Natural killer cell treated with Interleukin-12 subunit alpha and Interleukin-12 subunit beta and Interleukin-15 and Interleukin-18, amount 100 ng/mL, for 72 hours (primary cell): ENCODE measurements at regions not wholly inside any gene's neighbourhood (a gene's known extent, or its start where the extent isn't known, plus 50 kb on each side); places are given as distances from the start of the nearest gene placed in this dataset.
A peak's percentile ranks its signal among the peaks of the same experiment; 100 is the strongest.

Source experiments
- ATAC-seq, 2 donors: fragments of 150-1000 bp; cut with Tn5 transposase in 1 of 2; sonication (Bioruptor Pico), chemical (Tn5 transposase) in 1 of 2; 2 replicates each; pipeline ENCODE4 v1.10.0; 2021
- DNase-seq: peaks from one replicate; pipeline ENCODE4 v3.0.0; 2022; ENCODE audit warnings: low spot score
- H3K27ac Mint-ChIP-seq, 2 donors: 1 replicate in 1 of 2; 2 replicates in 1 of 2; pipeline ENCODE4 v1.8.0; 2022; ENCODE audit warnings: mixed read lengths in 2 of 2, mild to moderate bottlenecking in 1 of 2, moderate library complexity in 1 of 2
- H3K27me3 Mint-ChIP-seq, 2 donors: 1 replicate in 1 of 2; 2 replicates in 1 of 2; pipeline ENCODE4 v1.8.0; 2022; ENCODE audit warnings: mixed read lengths in 2 of 2
- H3K36me3 Mint-ChIP-seq: one replicate; pipeline ENCODE4 v1.8.0; 2022; ENCODE audit warnings: mixed read lengths
- H3K4me1 Mint-ChIP-seq, 2 donors: 1 replicate in 1 of 2; 2 replicates in 1 of 2; pipeline ENCODE4 v1.8.0; 2022; ENCODE audit warnings: low read depth in 2 of 2, mixed read lengths in 2 of 2, mild to moderate bottlenecking in 1 of 2
- H3K4me3 Mint-ChIP-seq: one replicate; pipeline ENCODE4 v1.8.0; 2022; ENCODE audit warnings: mixed read lengths
- H3K9me3 Mint-ChIP-seq: 2 replicates; pipeline ENCODE4 v1.8.0; 2022; ENCODE audit warnings: mixed read lengths

DNA sequence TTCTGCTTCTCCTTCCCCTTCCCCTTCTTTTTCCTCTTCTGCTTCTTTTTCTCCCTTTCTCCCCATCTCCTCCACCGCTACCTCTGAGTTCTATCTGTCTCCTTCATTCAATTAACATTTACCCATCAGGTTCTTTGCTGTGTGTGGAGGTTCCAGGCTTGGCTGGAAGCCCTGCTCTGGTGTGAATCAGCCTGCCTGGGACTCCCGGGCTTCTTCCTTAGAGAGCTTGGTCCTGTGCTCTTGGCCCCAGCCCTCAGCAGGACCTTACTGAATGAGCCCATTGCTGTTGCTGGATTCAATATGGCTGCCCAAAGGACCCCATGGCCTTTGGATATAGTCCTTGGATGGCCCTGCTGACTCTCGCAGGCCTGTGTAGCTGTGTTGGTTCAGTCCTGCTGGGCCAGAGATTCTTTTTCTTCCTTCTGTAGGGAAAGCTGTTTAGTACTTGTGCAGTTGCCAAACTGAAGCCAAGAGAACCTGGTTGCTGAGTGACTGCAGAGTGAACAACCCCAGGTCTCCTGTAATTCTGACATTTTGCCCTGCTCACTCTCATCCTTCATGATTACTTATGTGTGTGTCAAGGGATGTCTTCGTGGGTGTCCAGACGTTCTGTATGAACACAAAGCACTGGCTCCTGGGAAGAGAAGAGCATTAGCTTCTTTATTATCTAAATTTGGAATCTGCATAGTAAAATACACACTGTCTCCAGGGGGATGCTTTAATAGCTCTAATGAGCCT lies 81.0 kb upstream of the ZBED5 start:
- H3K36me3 Mint-ChIP-seq, result no peaks in the 10 kb centered on the region
- ATAC-seq, result no peak
- DNase-seq, result no peak
- H3K27ac Mint-ChIP-seq, result no peak overlapping the region
- peaks cover 4 to 11% of the 10 kb centered on the region in 2 donors for H3K4me1 Mint-ChIP-seq
- H3K9me3 Mint-ChIP-seq, result no peaks in the 10 kb centered on the region
- H3K27me3 Mint-ChIP-seq, result peaks cover 18 to 19% of the 10 kb centered on the region in 2 donors
- no peak overlapping the region for H3K4me3 Mint-ChIP-seq

DNA sequence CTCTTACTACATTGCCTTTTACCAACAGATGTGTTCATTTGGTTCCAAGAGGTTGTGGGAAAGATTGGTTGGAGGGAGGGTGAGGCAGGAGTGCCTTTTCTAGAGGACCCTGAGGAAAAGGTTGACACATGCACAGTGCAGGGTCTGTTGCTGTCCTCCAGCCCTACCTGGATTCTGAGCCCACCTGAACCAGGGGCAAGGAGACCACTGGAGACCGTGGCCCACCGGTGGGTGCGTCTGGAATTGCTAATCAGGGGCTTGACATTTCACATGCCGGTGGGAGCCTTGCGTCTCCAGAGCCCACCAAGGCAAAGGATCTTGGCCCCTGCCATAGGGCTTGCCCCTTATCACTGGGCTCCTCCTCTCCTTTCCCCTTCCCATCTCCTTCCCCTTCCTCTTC lies 80.4 kb upstream of the ZBED5 start:
- peaks cover 5 to 16% of the 10 kb centered on the region in 2 donors for H3K4me1 Mint-ChIP-seq
- ATAC-seq, result no peak
- H3K9me3 Mint-ChIP-seq, result no peaks in the 10 kb centered on the region
- H3K4me3 Mint-ChIP-seq, result no peak overlapping the region
- H3K27me3 Mint-ChIP-seq, result peaks cover 24 to 25% of the 10 kb centered on the region in 2 donors
- no peak for DNase-seq
- H3K36me3 Mint-ChIP-seq, result no peaks in the 10 kb centered on the region
- H3K27ac Mint-ChIP-seq, result no peak overlapping the region

DNA sequence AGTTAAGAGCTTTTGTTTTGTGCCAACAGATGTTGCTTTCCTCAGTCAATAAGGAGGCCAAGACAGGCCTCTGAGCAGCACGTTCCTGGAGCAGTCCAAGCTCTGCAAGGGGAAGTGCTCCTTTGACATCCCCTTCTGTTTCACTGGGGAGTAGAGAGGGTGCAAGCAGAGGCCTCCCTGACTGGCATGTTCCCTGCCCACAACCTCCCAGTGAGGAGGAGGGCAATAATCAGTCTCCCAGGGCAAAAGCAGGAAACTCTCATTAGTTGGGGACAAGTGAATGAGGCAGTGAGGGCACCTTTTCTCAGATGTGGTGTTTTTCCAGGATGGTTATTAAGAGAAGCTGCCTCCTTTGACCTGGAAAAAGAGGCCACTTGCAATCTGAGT lies 79.5 kb upstream of the ZBED5 start:
- Mint-ChIP-seq H3K27me3 (peaks cover 21 to 27% of the 10 kb centered on the region in 2 donors), H3K4me1 (peaks cover 5 to 10% of the 10 kb centered on the region in 2 donors), H3K27ac (no peak overlapping the region), H3K36me3 (no peaks in the 10 kb centered on the region), H3K4me3 (no peak overlapping the region), H3K9me3 (no peaks in the 10 kb centered on the region)
- DNase-seq (no peak), ATAC-seq (no peak)

DNA sequence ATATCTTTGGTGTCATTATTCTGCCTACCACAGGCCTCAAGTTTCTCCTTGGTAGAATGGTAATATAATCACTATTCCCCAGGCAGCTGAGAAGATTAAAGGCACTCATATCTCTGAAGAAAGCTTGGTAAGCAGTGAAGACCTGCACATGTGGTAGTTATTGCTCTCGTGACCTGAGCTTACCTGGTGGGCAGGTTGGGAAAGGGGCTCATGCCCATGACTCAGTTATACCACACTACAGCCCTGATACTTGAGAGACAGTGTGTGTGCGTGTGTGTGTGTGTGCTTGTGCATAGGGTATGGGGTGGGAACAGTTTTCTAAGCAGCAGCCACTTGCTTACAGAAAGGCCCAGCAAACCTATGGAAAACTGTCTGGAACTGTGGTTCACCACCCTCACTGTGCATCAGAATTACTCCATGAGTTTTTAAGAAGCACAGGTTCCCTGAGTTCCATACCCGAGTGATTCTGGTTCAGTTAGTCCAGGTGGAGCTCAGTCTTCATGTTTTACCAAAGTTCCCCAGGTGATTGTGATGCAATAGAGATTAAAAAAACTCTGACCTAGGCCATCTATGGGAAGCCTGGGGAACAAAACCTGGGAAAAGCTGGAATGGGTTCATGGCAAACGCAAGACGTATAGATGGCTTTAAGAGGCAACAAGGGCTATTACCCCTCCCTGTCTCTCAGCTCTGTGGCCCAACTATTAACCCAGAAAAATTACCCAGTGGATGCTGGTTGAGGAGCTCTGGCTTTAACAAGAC lies 79.0 kb upstream of the ZBED5 start:
- Mint-ChIP-seq H3K36me3 (no peaks in the 10 kb centered on the region), H3K4me3 (no peak overlapping the region), H3K4me1 (peaks cover 5 to 10% of the 10 kb centered on the region in 2 donors), H3K27ac (no peak overlapping the region), H3K9me3 (no peaks in the 10 kb centered on the region), H3K27me3 (peaks cover 21 to 29% of the 10 kb centered on the region in 2 donors)
- DNase-seq (no peak), ATAC-seq (no peak)

DNA sequence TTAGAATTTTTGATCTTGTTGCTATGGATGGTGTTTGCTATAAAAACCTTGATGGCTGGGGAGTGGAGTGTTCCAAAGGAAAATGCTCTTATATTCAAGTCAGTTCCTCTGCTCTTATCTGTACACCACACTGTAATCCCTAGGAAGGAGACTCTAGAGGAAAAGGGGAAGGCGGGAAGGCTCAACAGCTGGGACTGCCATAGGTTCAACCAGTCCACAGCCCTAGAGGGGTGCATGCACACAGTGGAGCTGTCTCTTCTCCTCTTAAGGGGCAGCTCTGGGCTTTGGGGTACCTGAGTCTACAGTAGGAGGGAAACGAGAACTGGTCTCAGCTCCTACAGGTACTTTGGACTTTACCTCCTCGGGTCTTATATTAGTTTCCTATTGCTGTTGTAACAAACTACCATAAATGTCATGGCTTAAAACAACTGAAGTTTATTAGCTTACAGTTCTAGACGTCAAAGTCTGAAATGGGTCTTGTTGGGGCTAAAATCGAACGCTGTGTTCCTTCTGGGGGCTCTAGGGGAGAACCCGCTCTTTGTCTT lies 77.2 kb upstream of the ZBED5 start:
- Mint-ChIP-seq H3K9me3 (no peaks in the 10 kb centered on the region), H3K4me3 (peak overlapping the region; percentile 7)
- DNase-seq, result no peak

DNA sequence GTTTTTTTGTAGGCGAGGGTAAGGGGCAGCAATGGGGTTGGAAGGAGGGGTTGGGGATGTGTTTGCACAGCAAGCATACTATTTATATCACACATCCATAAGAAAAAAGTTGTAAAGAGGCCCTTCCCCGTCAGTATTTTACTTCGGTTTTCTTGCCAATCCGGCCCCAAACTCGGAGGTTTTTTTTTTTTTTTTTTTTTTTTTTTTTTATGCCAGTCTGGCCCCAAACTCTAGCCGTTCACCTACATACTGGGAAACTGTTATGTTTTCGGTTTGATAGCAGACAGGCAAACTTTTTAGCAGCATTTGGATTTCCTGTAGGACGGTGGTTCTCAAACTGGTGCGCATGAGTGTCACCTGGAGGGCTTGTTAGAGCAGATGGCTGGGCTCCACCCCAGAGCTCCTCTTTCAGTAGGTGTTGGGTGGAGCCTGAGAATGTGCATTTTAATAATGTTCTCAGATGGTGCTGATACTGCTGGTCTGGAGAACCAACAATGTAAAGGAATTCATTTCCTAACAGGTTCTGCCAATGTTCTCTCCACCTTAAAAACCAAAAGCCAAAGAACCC lies 76.5 kb upstream of the ZBED5 start:
- ATAC-seq (no peak), DNase-seq (no peak)
- H3K36me3 Mint-ChIP-seq, result no peaks in the 10 kb centered on the region
- peaks cover 10 to 11% of the 10 kb centered on the region in 2 donors for H3K4me1 Mint-ChIP-seq
- peak overlapping the region; percentile 75 for H3K4me3 Mint-ChIP-seq
- H3K27me3 Mint-ChIP-seq, result peaks cover 34 to 35% of the 10 kb centered on the region in 2 donors
- no peak overlapping the region for H3K27ac Mint-ChIP-seq
- no peaks in the 10 kb centered on the region for H3K9me3 Mint-ChIP-seq

More for the DNA sequence above, 77.2 kb upstream of the ZBED5 start:
- ATAC-seq, result no peak
- Mint-ChIP-seq H3K27ac (no peak overlapping the region), H3K4me1 (peaks cover 10 to 11% of the 10 kb centered on the region in 2 donors), H3K36me3 (no peaks in the 10 kb centered on the region), H3K27me3 (peaks cover 32 to 35% of the 10 kb centered on the region in 2 donors)

DNA sequence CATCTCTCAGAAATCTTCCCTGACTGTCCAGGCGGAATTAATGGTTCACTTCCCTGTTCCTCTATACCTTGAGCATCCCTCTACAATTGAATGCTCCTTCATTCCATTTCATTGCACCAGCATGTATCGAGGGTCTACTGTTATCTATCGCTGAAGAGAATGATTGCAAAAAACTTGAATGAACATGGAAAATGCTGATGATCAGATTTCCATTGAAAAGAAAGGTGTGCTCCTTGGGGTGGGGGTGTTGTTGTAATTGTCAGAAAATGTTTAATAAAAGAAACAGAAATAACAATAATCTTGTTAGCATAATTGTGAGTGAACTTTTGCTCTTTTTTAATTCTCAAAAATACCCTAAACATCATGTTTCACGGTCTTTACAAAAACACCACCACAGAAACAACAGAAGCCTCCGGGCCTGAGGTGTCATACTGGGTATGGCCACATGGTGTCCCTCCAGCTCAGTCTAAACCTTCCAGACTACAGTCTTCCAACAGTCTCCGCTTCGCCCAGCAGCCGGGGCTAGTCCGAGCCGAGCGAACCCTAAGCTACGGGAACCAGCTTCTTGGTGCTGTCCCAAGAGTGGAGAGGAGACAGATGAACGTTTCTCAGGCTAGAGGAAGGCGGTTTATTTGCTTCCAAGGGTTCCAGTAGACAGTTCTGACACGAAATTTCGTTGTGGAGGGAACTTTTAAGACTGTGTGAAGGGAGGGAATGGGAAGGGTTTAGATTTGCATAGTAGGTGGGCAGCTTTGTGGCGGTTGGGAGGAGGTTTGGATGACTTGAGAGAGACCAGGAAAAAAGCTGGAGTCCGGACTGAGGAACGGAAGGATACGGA lies 75.8 kb upstream of the ZBED5 start:
- peaks cover 37 to 40% of the 10 kb centered on the region in 2 donors for H3K27me3 Mint-ChIP-seq
- H3K4me1 Mint-ChIP-seq, result peaks cover 10 to 11% of the 10 kb centered on the region in 2 donors
- no peak overlapping the region for H3K27ac Mint-ChIP-seq
- H3K36me3 Mint-ChIP-seq, result no peaks in the 10 kb centered on the region
- H3K4me3 Mint-ChIP-seq, result peak overlapping the region; percentile 75
- DNase-seq, result peak; percentile 70
- ATAC-seq, result peak; percentile 85 to 89
- no peaks in the 10 kb centered on the region for H3K9me3 Mint-ChIP-seq

DNA sequence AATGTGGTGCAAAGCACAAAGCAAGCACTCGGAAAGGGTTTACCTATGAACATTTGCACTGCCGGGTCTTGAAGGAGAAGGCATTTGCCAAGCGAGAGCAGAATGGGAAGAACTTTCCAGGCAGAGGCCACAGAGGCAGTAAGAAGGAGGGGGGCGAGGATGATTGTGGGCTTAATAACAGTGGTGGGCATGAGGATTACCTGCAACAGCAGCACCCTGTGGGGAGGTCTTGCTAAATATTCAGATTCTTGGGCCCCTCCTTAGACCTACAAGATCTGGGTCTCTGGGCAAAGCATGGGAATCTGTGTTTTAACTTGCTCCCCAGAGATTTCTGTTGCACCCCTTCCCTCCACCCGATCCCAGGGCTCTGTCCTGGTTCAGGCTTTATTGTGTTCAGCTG lies 75.1 kb upstream of the ZBED5 start:
- H3K36me3 Mint-ChIP-seq, result no peaks in the 10 kb centered on the region
- no peak for DNase-seq
- ATAC-seq, result no peak
- no peaks in the 10 kb centered on the region for H3K9me3 Mint-ChIP-seq
- H3K27me3 Mint-ChIP-seq, result peaks cover 40 to 44% of the 10 kb centered on the region in 2 donors
- peaks cover 10 to 11% of the 10 kb centered on the region in 2 donors for H3K4me1 Mint-ChIP-seq
- H3K4me3 Mint-ChIP-seq, result no peak overlapping the region
- H3K27ac Mint-ChIP-seq, result no peak overlapping the region

DNA sequence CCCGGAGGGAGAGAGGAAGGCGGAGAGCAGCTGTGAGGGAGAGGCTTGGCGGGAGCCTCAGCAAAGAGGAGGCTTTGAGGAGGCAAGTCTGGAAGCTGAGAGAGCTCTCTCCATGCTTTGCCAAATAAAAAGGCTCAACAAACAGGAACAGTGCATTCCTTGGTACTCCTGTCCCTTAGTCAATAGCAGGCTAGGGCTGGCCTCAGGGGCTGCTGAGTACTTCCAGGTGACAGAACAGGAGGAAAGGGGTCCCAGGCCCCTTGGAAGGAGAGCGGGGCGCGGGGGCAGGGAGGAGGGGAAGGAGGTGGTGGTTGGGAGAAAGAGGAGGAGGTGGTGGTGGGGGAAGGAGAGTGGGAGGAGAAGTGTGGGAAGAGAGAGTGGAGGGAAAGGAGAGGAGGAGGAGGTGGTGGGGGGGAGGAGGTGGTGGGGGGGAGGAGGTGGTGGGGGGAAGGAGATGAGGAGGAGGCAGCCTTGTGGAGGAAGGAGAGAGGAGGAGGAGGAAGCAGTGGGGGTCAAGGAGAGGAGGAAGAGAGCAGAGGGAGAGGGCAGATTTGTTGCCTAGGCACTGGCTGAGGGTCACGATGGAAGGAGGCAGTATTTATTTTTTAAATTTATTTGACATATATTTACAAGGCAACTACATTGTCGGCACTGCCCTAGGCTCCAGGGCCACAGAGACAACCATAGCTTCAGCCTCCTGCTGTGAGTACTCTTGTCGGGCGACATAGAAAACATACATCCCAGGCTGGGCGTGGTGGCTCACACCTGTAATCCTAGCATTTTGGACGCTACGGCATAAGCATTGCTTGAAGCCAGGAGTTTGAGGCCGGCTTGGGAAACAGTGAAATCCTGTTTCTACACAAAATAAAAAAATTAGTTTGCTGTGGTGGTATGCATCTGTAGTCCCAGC lies 74.2 kb upstream of the ZBED5 start:
- Mint-ChIP-seq H3K27me3 (peaks cover 44 to 48% of the 10 kb centered on the region in 2 donors), H3K4me3 (peak overlapping the region; percentile 67), H3K27ac (no peak overlapping the region), H3K9me3 (no peaks in the 10 kb centered on the region), H3K4me1 (peaks cover 10 to 11% of the 10 kb centered on the region in 2 donors), H3K36me3 (no peaks in the 10 kb centered on the region)
- DNase-seq, result no peak
- ATAC-seq, result no peak

DNA sequence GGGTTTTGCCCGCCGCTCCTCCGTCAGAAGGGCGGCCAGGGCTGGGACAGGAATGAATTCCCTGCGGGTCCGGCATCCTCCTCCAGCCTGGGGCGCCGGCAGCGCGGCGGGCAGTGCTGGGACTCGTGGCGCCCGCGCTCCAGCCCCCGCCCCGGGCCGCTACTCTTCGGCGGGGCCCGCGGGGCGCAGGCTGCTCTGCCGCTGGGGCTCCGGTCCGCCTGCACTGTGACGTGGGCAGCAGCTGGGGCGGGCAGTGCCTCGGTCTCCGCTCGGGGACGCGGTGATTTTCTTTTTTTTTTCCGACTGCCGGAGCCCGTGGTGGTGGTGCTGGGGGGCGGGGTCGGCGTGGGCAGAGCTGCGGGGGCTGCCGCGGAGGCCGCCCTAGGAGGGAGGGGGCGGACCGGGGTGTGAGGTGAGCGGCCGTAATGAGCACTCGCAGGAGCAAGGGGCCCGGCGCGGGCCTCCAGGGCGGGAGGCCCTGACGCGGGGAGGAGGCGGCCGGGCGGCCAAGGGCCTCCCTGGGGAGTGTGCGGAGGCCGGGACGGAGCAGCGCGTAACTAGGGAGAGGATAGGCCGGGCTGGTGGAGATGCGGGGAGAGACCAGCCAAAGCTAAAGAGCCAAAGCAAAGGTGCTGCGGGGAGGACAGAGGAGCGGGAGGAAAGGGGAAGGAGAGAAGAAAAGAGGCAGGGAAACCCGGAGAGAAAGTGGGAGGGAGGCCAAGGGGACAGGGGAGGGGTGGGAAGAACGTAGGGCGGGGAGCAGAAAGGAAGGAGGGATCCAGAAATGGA lies 73.3 kb upstream of the ZBED5 start:
- Mint-ChIP-seq H3K27me3 (peaks cover 49 to 57% of the 10 kb centered on the region in 2 donors), H3K4me1 (peaks cover 10 to 11% of the 10 kb centered on the region in 2 donors), H3K9me3 (no peaks in the 10 kb centered on the region), H3K27ac (no peak overlapping the region), H3K36me3 (no peaks in the 10 kb centered on the region), H3K4me3 (peak overlapping the region; percentile 67)
- ATAC-seq (peak; percentile 74 to 80), DNase-seq (no peak)

DNA sequence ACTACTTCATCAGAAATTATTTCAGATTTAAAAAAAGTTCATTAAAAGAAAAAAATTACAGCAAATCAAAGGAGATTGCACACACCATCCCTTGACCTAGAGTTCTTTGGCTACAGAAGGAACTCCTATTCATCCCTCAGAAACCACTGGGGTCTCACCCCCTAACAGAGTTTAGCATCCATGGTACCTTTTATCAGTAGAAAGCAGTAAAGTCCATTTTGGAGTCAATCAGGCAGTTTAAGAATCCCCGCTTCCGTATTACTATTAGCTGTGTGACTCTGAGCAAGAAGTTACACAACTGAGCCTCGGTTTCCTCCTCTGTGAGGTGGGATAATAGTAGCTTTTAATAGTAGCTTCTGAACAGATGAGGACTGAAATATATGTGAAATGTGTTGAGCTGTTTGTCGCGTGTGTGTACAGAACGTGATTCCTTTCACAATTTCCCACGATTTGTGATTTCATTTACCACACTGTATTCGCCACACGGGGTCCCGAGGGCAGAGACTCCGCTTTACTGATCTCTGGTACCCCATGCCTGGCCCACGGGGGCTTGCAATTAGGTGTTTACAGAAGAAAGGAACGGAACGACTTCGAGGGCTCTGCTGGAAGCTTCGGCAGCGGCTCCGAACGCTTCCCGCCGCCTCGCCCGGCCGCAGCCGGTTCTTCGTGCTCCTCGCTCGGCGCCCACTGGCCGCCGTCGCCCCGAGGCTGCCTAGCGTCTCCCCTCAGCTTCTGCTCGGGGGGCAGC lies 72.5 kb upstream of the ZBED5 start:
- DNase-seq (no peak), ATAC-seq (peak in 1 of 2 donors; percentile 43)
- Mint-ChIP-seq H3K9me3 (no peaks in the 10 kb centered on the region), H3K4me3 (peak overlapping the region; percentile 65), H3K27ac (no peak overlapping the region), H3K4me1 (peaks cover 10 to 11% of the 10 kb centered on the region in 2 donors), H3K36me3 (no peaks in the 10 kb centered on the region), H3K27me3 (peaks cover 43 to 53% of the 10 kb centered on the region in 2 donors)
